ENCODE measurements at regions not wholly inside any gene's neighbourhood (a gene's known extent, or its start where the extent isn't known, plus 50 kb on each side); places are given as distances from the start of the nearest gene placed in this dataset.

DNA sequence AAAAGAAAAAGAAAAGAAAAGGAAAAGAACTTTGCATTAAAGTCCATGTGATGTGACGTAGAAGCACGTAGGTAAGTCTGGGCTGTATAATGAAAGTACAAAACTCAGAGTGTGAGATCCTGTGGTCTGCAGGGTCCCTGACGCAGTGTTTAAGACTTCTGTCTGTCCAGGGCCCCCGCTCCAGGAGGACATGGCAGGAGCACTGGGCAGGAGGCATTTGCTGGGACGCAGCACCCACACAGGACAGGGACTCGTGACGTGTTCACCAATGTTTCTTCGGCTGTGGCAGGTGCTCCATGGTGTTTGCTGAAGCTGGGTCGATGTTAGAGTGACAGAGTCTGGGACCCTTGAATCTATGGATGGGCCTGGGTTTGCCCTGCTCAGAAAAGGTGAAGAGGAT, 348.1 kb downstream of the BRD1 start:
- TF ChIP-seq CTCF (IDR thresholded peaks at IDR 0.05) (no peak), EZH2 (IDR thresholded peaks at IDR 0.05; ENCODE audit: borderline replicate concordance, insufficient read depth, low read depth, low read length, poor library complexity, severe bottlenecking) (no peak)
